Activated effector memory CD4-positive, alpha-beta T cell treated with anti-CD3 and anti-CD28 coated beads, Interleukin-2, amount 50 U/mL, for 16 hours (primary cell): ENCODE measurements at regions not wholly inside any gene's neighbourhood (a gene's known extent, or its start where the extent isn't known, plus 50 kb on each side); places are given as distances from the start of the nearest gene placed in this dataset.
A peak's percentile ranks its signal among the peaks of the same experiment; 100 is the strongest.
"Not testable (repeated sequence)": the region's sequence is repeated elsewhere in the genome, so short reads cannot be mapped to it uniquely, and the experiment has no call there.

ENCODE experiments used
- DNase-seq: peaks from one replicate; pipeline ENCODE4 v3.0.0-alpha.2; 2020

GRCh38 chr2:147348931-147349555 is 495.8 kb upstream of the ACVR2A start:
- DNase-seq: no peak

- no peak for DNase-seq
Observed at GRCh38 chr2:147346142-147346541, 498.7 kb upstream of the ACVR2A start.

- no peak for DNase-seq
Observed at GRCh38 chr2:147345246-147345645, 499.6 kb upstream of the ACVR2A start.

- no peak for DNase-seq
Observed at GRCh38 chr2:147342329-147342728, 502.5 kb upstream of the ACVR2A start.

- peak; percentile 75 for DNase-seq
Observed at GRCh38 chr2:147331790-147332419, 512.9 kb upstream of the ACVR2A start.

- no peak for DNase-seq
Observed at GRCh38 chr2:147330925-147331324, 513.9 kb upstream of the ACVR2A start.

- DNase-seq: peak; percentile 64
Observed at GRCh38 chr2:147327613-147328012, 517.2 kb upstream of the ACVR2A start.

GRCh38 chr2:147325990-147326389 is 518.8 kb upstream of the ACVR2A start:
- DNase-seq: no peak

GRCh38 chr2:147320146-147320545 is 524.7 kb upstream of the ACVR2A start:
- DNase-seq: no peak

- DNase-seq: no peak
Observed at GRCh38 chr2:147311058-147311430, 533.8 kb upstream of the ACVR2A start.

GRCh38 chr2:147310335-147311057 is 534.3 kb upstream of the ACVR2A start:
- DNase-seq: no peak

GRCh38 chr2:147297820-147298219 is 547.0 kb upstream of the ACVR2A start:
- peak; percentile 67 for DNase-seq

GRCh38 chr2:147294825-147295392 is 549.9 kb upstream of the ACVR2A start:
- no peak for DNase-seq

GRCh38 chr2:147293991-147294824 is 550.6 kb upstream of the ACVR2A start:
- DNase-seq: no peak

GRCh38 chr2:147288131-147288530 is 556.7 kb upstream of the ACVR2A start:
- peak; percentile 63 for DNase-seq

GRCh38 chr2:147275943-147276342 is 568.9 kb upstream of the ACVR2A start:
- no peak for DNase-seq

GRCh38 chr2:147273628-147274027 is 571.2 kb upstream of the ACVR2A start:
- no peak for DNase-seq

GRCh38 chr2:147273106-147273505 is 571.7 kb upstream of the ACVR2A start:
- no peak for DNase-seq

- DNase-seq: not testable (repeated sequence)
Observed at GRCh38 chr2:147269581-147269980, 575.2 kb upstream of the ACVR2A start.

GRCh38 chr2:147260241-147260640 is 584.6 kb upstream of the ACVR2A start:
- no peak for DNase-seq

- DNase-seq: no peak
Observed at GRCh38 chr2:147255812-147256211, 589.0 kb upstream of the ACVR2A start.

- DNase-seq: no peak
Observed at GRCh38 chr2:147250652-147251356, 594.0 kb upstream of the ACVR2A start.
